Ureter (tissue), 1 donor: ENCODE measurements at regions not wholly inside any gene's neighbourhood (a gene's known extent, or its start where the extent isn't known, plus 50 kb on each side); places are given as distances from the start of the nearest gene placed in this dataset.

Experiments used
- DNase-seq: peaks from one replicate; pipeline ENCODE4 v3.0.0-alpha.2; 2020; ENCODE audit warnings: low spot score
- donor health status: DM: yes; HTN: yes; CAD: no.

DNA sequence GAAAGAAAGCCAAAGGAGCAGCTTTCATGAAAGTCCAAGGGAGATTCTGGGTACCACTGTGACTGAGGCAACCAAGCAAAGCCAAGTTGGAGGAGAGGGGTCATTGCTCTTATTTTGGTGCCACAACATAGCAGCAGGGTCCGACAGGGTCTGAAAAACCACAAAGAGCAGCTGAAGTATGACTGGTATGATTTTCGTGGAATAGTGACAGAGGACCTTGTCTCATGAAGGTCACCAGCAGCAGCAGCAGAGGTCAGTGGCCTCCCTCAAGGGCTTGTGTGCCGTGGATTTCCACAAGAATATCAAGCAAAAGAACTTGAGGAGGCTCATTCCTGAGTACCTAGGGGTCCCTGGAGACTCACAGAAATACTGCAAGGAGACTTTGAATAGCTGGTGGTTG lies 160.9 kb upstream of the SYT6 start:
- DNase-seq = no peak

- DNase-seq = no peak
These were observed 160.4 kb upstream of the SYT6 start for GRCh38 chr1:114314098-114314497.

DNA sequence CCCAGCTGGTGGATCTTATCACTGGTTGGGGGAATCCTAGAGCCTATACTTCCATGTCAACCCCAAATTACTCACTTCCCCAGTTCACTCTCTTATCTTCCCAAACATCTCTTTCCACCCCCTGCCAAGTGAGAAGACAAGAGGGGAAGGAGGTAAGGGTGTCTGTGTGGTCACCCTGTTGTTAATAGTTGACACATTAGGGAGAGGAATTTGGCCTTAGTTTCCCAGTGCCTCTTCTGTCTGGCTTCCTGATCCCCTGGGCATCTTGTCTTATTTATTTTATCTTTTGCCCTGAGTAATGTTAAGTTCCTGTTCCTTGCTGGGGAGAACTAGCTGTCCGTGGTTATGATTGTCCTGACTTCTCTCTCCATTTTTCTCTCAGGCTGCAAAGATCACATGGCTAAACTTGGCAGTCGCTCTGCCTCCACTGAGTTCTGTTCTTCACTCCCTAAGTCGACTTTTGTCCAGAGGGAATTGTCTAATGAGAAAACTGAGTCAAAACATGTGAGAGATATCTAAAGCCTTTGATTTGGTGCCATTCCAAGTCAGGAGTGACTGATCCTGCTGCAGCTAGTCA lies 157.1 kb upstream of the SYT6 start:
- DNase-seq = no peak

GRCh38 chr1:114302821-114303220 lies 149.2 kb upstream of the SYT6 start:
- DNase-seq = no peak

- DNase-seq = no peak
These were observed 145.8 kb upstream of the SYT6 start for GRCh38 chr1:114299331-114299975.

DNA sequence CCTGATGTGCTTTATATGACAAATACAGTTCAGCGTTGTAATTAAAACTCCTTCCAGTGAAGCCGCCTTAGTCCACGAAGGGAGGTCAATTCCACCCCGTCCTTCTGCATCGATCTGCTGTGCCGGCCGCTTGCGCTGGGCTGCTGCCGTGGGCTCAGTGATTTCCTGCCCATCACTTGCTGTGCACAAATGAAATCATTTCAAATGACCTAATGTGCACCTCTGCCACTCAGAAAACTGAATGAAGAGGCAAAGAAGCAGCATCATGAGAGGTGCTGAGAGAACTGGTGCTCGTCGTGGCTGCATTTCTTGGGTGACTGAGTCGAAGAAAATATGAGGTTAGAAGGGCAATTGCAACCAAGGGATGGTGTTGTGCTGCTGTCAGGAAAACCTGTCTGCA lies 144.3 kb upstream of the SYT6 start:
- no peak for DNase-seq

DNA sequence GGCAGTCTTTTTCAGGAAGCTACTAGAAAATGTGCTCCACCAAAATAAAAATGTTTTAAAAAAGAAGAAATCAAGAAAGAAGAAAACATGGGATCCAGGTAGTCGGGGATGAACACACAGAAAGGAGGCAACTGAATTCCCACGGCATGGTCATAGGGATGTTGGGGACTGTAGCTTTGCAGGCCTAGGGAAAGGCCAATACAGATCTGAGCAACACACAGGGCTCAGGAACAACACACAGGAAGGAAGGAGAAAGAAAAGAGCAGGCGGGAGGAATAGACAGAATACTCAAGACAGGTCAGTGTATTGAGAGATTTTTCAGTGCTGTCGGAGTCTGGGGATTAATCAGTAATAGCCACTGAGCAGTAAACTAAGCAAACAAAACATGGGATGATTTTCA lies 142.7 kb upstream of the SYT6 start:
- no peak for DNase-seq

GRCh38 chr1:114295321-114295720 lies 141.7 kb upstream of the SYT6 start:
- DNase-seq = no peak

DNA sequence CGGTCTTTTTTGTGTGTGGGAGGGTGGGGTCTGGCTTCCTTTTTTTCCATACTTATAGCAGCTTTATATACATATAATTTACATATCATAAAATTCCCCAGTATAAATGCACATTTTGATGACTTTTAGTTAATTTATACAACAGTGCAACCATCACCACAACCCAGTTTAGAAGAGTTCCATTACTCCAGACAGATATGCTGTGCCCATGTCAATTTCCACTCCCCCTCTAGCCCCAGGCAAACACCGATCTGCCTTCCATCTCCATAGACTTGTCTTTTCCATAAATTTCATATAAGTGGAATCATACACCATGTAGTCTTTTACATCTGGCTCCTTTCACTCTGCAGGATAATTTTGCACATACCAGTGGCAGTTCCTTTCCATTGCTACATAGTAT lies 139.2 kb upstream of the SYT6 start:
- no peak for DNase-seq

- no peak for DNase-seq
These were observed 138.5 kb upstream of the SYT6 start for GRCh38 chr1:114292194-114292593.

GRCh38 chr1:114290776-114291175 lies 137.1 kb upstream of the SYT6 start:
- no peak for DNase-seq

DNA sequence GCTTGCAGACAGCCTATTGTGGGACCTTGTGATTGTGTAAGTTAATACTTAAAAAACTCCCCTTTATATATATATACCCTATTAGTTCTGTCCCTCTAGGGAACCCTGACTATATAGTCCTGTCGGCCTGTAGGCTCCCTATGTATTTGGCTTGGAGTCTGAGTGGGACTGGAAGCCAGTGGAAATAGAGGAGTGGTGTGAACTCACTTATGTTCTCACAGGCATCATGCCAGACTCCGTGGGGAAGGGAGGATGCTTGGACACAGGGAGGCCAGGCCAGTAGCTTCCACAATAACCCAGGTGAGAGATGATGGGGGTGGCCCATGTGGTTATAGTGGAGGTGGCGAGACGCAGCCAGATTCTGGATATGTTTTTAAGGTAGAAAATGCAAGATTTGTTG lies 136.7 kb upstream of the SYT6 start:
- DNase-seq = no peak

DNA sequence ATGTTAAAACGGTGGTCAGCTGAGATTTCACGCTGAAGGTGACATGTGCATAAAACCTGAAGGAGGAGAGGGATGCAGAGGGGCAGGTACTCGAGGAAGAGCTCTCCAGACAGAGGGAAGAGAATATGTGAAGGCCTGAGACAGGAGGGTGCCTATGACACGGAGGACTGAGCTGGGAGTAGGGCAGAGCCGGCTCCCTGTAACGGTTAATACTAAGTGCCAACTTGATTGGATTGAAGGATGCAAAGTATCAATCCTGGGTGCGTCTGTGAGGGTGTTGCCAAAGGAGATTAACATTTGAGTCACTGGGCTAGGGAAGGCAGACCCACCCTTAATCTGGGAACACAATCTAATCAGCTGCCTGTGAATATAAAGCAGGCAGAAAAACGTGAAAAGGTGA lies 136.2 kb upstream of the SYT6 start:
- DNase-seq = no peak

DNA sequence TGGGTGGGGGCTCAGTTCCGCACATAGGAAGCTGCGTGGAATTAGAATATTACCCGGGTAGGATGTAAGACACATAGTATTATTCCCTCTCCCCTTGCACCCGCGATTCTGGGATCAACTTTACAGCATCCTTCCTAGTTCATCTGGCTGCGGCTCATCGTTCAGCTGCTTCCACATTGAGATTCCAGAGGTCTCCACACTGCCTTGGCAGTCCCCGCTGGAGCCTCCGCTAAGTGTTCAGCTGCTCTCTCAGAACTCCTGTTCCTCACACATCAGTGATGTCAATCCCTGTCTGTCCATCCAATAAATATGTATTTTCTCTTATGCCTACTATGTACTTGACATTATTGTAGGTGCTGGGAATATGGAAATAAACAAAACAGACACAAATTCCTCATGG lies 135.6 kb upstream of the SYT6 start:
- no peak for DNase-seq

DNA sequence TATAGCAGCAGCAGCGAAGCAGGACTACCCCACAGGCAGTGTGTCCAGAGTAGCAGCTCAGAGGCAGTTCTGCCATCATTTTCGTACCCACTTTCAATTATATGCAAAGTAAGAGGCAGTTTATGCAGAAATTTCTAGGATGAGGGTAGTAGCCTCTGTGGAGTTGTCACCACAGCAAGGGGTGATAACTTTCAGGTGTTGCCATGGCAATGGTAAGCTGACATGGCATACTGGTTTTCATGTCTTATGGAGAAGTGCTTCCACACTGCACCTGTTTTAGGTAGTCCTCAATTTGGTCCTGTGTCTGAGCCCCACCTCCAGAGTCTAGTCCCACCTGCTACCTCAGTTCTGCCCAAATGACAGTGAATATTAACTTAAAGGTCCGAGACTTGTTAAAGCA lies 133.3 kb upstream of the SYT6 start:
- DNase-seq = no peak

GRCh38 chr1:114286179-114286578 lies 132.5 kb upstream of the SYT6 start:
- DNase-seq = no peak

DNA sequence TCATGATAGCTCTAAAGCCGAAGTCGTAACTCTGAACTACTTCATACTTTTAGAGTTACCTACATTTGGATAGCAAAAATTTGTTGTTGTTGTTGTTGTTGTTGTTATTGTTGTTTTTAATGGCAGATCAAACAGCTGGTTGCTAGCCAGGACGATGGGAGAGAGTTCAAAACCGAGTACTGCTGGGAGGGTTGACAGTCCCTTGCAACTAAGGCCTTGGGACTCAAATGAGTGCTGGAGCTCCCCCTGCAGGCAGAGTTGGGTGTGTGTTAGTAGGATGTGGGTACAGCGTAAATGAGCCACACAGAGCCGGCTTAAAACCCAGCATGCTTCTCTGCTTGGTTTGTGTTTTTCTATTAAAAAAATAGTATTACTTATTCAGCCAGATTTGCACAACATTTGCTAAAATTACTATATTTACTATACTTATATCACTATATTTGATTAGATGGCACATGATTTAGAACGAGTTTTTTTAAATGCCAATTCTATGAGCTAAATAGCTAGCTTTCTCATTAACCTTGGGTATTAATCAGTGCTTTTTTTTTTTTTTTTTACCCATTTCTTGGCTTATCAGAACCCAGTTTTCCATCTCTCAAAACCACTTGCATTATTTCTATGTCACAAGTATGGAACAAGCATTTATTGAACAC lies 129.2 kb upstream of the SYT6 start:
- DNase-seq = peak; percentile 88

DNA sequence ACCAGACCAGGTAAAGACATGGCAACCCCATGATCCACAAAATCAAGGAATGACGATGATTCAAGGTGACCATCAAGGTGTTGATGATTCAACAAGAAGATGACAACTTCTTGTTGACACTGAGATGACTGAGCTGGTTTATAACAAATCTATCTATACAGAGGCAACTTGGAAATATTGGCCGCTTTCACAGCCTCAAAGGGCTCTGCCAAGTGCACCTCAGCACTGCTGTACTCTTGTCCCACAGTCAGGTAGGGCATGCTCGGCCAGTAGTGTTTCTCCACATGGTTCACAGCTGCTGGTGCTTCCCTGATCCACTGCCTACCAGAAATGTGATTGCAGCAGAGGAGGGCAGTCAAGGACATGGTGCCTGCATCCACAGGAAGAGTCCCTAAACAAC lies 125.2 kb upstream of the SYT6 start:
- no peak for DNase-seq

DNA sequence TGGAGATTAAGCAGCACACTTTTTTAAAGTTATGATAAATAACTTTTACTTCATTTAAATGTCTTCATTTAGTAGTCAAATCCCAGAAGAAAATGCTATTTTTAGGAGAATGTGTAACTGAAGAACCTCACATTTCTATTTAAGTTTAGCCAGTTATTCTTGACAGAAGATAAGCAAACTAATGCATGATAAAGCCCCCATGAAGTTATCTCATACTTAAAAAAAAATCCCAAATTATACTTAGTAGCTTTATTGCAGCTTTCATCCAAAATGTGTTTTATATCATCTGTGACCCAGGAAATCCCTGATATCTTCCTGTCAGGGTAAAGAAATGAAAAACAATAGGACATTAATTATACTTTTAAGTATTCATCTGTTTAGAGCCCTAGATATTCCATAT lies 124.8 kb upstream of the SYT6 start:
- DNase-seq = no peak

DNA sequence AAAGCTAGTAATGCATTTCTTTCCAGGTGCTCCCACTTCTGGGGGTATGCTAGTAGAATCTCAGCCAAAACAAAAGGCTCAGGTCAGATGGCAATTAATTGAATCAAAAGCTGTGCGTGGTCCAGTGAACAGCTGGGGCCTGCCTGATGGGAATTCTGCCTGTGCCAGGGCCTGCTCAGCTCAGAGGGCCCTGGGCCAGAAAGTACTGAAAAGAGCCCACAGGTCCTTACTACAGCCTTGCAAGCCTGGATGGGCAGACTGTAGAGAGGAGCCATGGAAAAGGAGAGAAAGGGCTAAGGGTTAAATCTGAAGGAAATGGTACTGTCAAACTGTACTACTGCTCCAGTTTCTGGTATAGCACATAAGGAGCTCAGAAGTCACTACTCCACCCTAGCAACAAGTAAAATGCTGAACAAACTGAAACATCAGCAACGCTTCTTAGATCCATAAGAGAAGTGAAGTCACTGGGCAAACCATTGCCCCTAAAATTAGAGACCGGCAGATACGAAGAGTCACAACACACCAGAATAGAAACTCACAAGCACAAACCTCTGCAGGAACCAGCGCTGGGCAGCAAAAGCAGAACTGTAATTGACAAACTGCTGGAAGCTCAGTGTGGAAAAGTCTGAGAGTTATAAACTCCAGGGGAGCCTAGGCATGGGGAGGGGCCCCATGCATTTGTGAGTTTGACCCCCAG lies 121.1 kb upstream of the SYT6 start:
- DNase-seq = no peak

DNA sequence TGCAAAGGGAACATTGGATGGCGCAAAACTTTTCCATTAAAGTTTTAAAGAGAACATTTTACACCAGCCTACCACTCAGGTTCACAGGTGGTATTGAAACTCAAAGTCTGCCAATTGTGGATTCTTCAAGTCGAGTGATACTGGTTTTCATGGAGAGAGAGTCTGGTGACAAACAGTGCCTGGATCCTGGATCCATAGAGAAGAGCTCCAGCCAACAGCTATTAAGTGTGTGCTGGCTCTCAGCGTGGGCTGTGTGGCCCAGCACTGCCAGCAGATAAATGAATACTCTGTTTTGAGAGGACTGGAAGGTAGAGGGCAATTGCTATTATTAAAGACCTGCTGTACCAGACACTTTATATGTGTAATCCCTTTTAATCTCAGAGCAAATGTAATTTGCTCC lies 118.9 kb upstream of the SYT6 start:
- DNase-seq = no peak

- DNase-seq = no peak
These were observed 117.0 kb upstream of the SYT6 start for GRCh38 chr1:114270718-114271117.

DNA sequence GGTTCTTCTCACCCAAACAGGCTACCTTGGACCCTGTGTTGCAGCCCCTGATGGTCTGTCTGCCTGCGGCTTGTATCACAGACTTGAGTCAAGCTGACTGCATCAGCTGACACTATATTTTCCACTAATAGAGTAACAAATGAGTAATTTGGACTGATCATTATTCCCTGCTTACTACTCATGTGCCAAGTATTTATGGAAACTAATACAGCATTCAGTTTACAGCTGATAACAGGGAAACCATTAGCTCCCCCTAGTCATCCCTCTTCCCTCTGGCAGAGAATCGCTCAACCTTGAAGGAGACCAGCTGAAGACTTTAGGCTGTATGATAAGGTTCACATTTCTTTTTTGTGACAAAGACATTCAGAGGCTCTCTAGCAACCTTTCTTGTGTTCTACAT lies 116.6 kb upstream of the SYT6 start:
- no peak for DNase-seq
